Ovary (tissue), 3 donors: ENCODE measurements at regions not wholly inside any gene's neighbourhood (a gene's known extent, or its start where the extent isn't known, plus 50 kb on each side); places are given as distances from the start of the nearest gene placed in this dataset.

ENCODE experiments used
- EP300 ChIP-seq: sonication (generic); formaldehyde crosslinking; IDR thresholded peaks from one replicate; pipeline ENCODE4 v1.6.1; 2017; ENCODE audit warnings: antibody characterized with exemption
- TF ChIP-seq, protein P1 (sequence below), 3 donors: fragments of 450-650 bp in 2 of 3; fragments of 200-600 bp in 1 of 3; IDR thresholded peaks; one replicate each; pipeline versions ENCODE4 v1.5.1 to v1.8.0; 2016 to 2022; ENCODE audit warnings: antibody characterized with exemption in 3 of 3, mild to moderate bottlenecking in 1 of 3
- donor health status: DM: no; HTN: no; CAD: no.

DNA sequence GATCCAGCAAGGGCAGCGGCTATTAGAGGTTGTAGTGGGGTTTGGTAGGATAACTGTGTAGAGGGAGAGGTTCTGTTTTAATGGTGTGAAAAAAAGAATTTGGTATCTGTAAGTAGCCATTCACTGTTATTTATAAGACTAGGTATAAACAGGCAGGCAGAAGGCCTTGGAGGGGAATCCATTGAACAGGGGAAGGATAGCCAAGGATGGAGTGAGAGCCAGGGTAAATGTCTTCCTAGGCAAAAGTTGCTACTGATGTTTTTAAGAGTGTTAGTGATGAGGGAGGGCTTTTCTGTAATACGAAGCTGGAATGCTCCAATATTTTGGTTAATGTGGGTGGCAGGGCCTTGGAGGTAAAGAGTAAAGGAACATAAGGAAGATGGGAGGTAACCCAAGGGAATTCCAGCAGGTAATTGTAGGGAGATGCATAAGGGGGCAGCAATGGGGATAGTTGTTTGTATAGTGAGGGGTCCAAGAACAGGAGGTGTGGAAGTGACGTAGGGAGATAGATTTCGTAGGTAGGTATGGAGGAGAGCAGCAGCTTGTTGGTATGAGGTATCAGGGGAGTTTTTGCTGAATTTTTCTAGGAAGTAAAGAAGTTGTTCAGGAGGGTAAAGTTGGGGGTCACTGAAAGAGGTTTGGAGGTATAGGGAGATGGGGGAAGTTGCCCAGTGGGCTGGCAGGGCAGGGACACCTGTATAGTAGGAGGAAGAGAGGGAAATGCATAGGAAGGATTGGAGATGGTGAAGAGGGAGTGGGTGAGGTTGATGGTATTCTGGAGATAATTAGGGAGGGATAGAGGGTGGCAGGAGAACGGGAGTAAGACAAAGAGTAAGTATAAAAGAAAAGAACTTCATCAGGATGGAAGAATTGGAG is 752.4 kb upstream of the ADGRB3 start:
- TF ChIP-seq, protein P1, sequence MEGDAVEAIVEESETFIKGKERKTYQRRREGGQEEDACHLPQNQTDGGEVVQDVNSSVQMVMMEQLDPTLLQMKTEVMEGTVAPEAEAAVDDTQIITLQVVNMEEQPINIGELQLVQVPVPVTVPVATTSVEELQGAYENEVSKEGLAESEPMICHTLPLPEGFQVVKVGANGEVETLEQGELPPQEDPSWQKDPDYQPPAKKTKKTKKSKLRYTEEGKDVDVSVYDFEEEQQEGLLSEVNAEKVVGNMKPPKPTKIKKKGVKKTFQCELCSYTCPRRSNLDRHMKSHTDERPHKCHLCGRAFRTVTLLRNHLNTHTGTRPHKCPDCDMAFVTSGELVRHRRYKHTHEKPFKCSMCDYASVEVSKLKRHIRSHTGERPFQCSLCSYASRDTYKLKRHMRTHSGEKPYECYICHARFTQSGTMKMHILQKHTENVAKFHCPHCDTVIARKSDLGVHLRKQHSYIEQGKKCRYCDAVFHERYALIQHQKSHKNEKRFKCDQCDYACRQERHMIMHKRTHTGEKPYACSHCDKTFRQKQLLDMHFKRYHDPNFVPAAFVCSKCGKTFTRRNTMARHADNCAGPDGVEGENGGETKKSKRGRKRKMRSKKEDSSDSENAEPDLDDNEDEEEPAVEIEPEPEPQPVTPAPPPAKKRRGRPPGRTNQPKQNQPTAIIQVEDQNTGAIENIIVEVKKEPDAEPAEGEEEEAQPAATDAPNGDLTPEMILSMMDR (IDR thresholded peaks at IDR 0.05): no peak
- no peak for TF ChIP-seq EP300
